CD4-positive, alpha-beta T cell treated with Interferon alpha-2 for 1 hour (primary cell): ENCODE measurements at regions not wholly inside any gene's neighbourhood (a gene's known extent, or its start where the extent isn't known, plus 50 kb on each side); places are given as distances from the start of the nearest gene placed in this dataset.

Source experiments
- DNase-seq, 2 donors: peaks; one replicate each; pipeline ENCODE4 v3.0.0-alpha.2; 2020 to 2022

DNA sequence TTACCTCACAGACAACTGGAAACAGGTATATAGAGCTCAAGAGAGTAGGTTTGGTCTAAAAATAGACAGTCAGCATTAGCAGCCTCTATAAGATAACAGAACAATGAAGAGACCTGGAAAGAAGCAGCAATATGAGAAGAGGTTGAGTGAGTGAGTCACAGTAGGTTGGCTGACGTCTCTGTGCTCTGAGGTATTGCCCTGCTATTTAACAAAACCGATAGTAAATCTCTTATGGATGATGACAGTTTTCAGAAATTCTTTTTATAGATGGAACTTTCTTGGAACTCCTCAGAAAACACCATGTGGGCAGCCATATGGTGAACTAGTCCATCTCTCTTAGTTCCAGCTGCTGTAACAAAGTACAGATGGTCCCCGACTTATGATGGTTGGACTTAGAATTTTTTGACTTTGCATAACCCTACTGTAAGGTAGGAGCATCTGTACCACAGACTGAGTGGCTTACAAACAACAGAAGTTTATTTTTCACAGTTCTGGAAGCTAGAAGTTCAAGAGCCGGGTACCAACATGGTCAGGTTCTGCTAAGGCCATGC lies 123.5 kb downstream of the MBD2 start:
- no peak for DNase-seq

DNA sequence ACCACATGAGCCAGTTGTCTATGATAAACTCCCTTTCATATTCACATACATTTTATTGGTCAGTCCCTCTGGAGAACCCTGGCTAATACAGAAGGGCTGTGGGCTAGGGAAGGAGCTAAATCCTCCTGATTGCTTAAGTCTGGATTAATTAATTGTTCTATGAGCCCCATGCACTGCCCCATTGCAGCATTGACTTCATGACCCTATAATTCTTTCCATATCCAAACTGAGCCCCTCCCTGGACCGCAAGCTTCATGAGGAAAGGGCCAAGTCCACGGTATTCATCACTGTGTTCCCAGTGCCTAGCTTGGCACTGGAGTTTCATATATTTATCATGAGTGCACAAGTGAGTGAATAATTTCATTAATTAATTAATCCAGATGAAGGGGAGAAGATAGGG lies 124.0 kb downstream of the MBD2 start:
- DNase-seq = no peak

DNA sequence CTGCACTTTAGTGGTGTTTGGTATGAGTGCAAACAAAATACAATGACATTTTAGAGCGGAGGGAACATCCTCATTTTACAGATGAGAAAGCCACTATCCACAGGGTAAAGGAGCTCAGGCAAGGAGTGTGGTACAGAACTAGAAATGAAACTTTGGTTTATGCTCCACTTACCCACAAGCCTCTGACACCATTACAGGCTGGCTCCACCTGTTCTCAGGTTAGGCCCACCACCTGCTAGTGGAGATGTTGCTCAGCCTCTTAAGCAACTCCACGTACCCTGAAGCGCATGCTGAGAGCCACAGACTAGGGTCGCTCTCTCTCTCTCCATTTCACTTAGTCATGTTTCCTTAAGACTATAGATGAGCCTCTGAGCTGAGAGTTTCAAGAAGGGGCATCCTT lies 130.0 kb downstream of the MBD2 start:
- no peak for DNase-seq

DNA sequence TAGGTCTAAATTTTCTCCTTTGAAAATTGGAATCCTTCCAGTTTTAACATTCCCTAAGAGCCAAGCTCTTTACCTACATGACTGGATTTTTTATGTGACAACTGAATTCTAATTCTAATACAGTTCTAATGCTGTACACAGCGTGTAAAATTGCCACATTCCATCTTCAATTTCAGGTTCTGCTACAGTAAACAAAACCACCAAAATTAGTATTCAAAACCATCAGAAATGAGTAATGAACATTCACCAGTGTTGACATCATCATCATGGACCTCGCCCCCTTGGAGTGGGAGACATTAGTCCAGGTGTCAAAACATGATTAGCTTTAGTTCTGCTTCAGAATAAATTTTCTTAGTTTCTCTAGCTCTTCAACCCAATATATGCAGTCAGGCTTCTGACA lies 133.6 kb downstream of the MBD2 start:
- DNase-seq = no peak

- no peak for DNase-seq
Measured at GRCh38 chr18:54089749-54090459, 134.6 kb downstream of the MBD2 start.

GRCh38 chr18:54086863-54087262 lies 137.6 kb downstream of the MBD2 start:
- no peak for DNase-seq

DNA sequence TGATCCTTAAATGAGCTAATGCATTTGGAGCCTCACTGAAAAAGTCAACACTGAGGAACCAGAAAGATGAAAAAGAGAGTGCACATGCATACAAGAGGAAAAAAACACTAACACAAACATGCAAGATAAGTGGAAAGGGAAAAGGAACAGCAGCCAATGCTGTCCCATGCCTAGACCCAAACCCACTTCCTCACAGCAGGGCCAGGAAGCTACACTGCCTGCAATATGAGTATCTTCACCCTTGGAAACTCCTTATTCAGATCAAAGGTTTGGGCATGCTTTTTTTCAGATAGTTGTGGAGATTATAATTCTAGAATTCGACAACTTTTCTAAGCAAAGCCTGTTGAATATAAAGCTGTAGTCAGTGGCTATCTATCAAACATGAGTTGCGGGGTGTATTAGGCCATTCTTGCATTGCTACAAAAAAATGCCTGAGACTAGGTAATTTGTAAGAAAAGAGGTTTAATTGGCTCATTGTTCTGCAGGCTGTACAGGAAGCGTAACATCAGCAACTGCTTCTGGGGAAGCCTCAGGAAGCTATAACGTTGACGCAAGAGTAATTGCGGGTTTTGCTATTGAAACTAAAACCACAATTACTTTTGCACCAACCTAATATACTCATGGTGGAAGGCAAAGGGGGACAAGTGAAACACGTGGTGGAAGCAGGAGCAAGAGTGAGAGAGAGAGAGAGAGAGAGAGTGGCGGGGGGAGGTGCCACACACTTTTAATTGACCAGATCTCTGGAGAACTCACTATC lies 138.2 kb downstream of the MBD2 start:
- peak in 1 of 2 donors; percentile 35 for DNase-seq

DNA sequence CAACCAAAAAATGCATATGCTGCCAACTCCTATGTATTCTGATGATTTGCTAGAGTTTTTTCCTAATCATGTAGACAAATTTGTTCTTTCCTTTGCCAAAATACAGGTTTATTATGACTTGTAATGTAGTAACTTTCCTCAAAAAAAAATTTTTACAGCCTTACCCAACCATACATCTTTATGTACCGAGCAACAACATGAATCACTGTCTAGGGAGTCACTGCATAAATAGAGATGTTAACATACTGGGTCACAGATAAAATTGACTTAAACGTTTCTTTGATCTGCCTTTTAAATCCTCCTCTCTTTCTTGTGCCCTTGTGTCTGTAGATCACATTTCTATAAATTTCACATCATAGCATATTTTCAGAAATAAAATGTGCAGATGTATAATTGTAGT lies 143.6 kb downstream of the MBD2 start:
- DNase-seq = no peak

DNA sequence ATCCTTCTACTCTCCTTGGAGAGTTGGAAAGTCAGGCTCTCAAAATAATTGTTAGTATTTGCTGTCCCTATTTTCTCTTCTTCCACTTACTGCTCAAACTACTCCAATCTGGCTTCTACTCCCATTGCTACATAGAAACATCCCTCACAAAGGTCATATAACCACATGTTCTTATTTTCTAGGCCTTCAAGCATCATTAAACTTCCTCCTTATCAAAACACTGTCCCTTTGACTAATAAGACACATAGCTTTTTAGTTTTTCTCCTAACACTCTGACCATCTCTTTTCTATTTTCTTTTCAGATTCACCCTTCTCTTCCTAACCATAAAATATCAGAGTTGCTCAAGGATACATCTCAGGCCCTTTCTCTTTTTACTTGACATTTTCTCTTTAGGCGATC lies 148.3 kb downstream of the MBD2 start:
- DNase-seq = no peak

DNA sequence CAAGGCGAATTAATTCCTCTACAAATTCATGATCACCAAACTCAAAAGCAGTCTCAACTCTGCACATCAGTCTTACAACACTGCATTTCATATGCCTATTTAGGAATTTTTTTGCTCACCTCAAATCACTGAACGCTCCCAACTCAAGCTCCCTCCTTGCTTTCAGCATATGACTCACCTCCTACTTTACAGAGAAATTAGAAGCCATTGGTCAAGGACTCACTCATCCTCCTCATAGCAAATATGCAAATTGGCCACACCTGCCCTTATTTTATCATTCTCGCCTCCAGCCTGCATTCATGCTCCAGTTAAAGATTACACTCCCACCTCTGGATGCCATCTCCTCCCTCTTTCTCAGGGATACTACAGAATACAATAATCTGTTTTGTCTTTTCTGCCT lies 148.8 kb downstream of the MBD2 start:
- DNase-seq = no peak

DNA sequence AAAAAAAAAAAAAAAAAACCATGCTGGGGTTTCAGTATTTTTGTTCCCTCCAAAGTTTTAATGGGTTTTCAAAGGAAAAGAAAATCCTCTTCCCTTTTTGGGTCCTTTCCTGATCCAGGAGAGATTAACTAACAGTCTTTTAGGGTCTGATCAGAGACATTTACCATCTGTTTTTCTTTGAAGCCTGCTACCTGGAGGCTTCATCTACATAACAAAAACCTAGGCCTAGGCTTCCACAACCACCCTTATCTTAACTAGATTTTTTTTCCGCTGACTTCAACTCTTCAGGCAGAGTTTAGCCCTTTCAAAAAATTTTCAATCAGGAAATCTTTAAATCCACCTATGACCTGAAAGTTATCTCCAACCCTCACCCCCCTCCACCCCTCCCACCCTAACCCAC lies 154.7 kb downstream of the MBD2 start:
- DNase-seq = no peak

DNA sequence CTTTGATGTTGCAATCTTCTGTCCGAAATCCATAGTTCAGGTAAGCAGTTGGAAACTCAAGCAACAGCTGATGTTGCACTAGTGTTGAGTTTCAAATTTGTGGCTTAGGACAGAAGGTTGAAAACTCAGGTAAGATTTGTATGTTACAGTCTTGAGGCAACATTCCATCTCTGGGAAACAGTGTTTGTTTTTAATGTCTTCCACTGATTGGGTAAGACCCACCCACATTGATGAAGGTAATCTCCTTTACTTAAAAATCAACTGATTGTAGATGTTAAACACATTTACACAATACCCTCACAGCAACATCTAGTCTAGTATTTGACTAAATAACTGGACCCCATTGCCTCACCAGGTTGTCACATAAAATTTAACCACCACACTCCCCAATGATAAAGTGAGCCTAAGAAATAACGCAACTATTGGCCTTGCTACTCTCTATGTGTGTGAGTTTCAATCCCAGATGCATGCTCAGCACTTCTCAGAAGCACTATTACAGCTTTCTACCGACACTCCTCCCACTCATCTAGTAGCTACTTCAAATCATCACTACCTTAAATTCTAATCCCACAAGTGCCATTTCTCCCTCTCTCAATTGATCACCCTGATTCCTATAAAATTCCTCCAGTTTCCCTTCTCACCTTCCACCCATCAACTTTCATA lies 164.0 kb downstream of the MBD2 start:
- DNase-seq = no peak

DNA sequence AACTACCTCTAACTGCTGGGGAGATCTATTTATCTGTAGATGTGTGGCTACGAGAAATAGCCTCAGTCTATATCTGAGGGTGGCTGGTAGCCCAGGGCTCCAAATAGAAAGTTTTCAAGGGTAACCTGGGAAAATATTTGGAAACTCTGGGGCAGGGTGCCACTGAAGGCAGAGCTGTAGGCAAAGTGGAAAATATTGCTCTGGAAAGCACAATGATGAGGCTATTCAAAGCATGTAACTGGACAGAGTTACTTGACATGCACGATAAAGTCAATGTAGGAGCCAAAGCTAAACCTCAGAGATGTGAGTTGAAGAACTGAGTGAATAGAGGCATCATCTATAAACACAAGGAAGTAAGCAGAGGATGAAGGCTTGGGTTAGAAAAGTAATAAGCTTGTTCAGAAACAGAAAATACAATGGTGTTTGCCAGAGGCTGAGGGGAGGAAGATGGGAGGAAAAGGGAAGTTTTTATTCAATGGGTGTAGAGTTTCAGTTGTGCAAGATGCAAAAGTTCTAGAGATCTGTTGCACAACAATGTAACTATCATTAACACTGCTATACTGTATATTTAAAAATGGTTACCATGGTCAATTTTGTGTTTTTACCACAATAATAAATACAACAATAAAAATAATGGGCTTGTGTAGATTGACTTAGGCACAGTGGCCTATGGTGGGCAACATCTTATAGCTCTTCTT lies 171.6 kb downstream of the MBD2 start:
- no peak for DNase-seq

DNA sequence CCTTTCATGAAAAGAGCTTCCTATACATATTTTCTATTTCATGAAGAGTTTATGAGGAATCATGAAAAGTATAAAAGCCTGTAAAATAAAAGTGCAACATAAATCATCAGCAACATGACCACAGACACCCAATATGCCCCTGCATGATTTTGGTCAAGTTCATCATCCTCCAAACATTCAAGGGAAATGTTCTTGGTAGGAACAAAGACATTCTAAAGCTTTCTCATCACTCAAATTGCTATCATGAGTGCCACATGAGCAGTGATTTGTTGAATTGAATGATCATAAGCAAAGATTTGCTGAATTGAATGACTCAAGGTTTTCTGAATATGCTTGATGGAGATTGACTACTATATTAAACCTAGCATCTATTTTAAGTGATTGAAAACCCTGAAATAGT lies 172.2 kb downstream of the MBD2 start:
- no peak for DNase-seq

GRCh38 chr18:54043484-54044251 lies 180.8 kb downstream of the MBD2 start:
- no peak for DNase-seq

DNA sequence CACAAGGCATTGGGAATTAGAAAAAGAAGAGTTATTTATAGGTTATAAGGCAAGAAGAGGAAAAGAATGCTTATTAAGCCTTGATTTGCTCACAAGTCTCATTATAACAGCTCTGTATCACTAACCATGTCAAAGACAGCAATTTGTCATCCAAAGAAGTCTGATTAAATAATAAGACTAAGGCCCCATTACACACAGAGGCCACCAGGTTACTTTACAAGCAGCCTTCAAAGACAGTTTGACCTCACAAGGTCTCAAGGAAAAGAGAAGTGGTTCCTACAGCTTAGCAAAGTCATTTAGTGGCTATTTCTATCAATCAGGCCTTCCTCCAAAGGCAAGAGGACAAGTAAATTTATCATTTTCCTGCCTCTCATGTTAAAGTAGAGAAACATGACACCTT lies 188.5 kb downstream of the MBD2 start:
- DNase-seq = no peak

DNA sequence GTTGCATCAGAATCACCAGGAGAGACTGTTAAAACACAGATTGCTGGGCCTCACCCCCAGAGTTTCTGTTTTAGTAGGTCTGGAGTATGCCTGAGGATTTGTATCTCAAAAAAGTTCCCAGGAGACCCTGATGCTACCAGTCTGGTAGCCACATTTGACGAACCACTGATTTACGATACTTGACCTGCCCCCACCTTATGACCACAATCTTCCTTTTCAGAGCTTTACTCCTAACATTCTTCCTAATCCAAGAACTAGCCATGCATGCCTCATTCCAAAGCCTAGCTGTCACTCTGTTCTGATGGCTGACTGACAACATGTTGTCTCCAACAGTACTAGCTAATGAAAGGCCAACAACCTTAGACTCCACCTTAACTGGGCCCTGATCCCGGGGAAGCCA lies 191.4 kb downstream of the MBD2 start:
- DNase-seq = no peak

DNA sequence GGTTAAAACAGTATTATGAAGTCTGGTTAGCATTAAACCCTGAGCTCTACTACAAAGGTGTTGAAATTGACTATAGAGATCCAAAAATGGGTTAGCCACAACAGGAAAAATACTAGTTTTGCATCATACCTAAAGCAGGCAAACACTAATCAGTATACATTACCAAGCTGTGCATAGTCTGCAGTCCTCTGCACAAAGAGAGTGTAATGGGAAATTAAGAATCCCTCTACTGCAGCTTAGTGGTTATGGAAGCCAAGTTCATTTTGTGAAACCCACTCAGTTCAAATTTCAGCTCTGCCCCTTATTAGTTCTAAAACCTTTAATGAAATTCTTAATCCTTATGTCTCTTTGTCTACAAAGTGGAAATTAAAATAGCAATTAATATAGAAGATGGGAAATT lies 192.1 kb downstream of the MBD2 start:
- no peak for DNase-seq

DNA sequence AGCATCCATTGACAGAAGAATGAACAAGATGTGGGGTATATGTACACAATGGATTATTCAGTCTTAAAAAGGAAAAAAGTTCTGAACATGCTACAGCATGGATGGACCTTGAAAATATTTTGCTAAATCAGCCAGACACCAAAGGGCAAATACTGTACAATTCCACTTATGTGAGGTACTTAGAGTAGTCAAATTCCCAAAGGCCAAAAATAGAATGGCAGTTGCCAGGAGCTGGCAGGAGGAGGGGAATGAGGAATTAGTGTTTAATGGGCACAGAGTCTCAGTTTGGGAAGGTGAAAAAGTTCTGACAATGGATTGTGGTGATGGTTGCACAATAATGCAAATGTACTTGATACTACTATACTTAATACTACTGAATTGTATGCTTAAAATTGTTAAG lies 193.2 kb downstream of the MBD2 start:
- no peak for DNase-seq

DNA sequence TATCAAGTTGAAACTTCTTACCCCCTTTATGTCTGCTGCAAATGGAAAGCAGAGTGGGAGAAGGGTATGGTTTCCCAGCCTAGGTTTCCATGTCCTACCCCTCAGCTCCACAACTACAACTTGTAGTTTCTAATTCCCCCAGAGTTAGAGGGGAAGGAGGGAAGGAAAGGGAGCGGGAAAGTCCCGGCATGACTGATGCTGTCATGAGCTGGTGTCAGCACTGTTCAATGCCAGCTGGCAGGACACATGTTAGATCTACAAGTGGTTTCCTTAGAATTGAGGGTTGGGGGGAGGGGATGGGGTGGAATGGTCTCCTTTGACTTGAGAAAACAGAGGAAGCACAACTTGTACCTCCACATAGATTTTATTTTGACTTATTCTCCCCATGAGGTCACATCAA lies 194.0 kb downstream of the MBD2 start:
- DNase-seq = no peak

- DNase-seq = no peak
Measured at GRCh38 chr18:54023471-54023870, 201.0 kb downstream of the MBD2 start.

DNA sequence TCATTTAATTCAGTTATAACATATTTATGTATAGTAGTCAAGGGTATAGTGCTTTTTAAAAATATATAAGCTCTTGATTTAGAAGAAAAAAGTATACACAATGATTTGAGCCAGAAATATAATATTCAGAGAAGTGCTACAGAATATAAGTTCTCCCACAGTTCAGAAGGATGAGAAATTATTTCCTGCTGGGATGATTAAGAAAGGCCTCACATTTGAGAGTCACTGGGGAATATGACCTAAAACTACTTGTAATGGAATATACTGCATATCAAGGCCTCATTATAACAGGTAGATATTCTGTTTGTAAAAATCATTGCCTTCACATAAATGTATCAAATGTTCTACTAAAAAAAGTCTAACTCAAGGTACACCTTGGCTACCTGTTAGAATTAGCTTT lies 203.5 kb downstream of the MBD2 start:
- no peak for DNase-seq
